GM18870 (cell line): ENCODE measurements at regions not wholly inside any gene's neighbourhood (a gene's known extent, or its start where the extent isn't known, plus 50 kb on each side); places are given as distances from the start of the nearest gene placed in this dataset.

ENCODE experiments used
- ATAC-seq: cut with Tn5 transposase; IDR thresholded peaks from one replicate; pipeline ENCODE4 v1.9.1; 2021; ENCODE audit warnings: moderate library complexity; ENCODE audit not compliant: unreplicated experiment

DNA sequence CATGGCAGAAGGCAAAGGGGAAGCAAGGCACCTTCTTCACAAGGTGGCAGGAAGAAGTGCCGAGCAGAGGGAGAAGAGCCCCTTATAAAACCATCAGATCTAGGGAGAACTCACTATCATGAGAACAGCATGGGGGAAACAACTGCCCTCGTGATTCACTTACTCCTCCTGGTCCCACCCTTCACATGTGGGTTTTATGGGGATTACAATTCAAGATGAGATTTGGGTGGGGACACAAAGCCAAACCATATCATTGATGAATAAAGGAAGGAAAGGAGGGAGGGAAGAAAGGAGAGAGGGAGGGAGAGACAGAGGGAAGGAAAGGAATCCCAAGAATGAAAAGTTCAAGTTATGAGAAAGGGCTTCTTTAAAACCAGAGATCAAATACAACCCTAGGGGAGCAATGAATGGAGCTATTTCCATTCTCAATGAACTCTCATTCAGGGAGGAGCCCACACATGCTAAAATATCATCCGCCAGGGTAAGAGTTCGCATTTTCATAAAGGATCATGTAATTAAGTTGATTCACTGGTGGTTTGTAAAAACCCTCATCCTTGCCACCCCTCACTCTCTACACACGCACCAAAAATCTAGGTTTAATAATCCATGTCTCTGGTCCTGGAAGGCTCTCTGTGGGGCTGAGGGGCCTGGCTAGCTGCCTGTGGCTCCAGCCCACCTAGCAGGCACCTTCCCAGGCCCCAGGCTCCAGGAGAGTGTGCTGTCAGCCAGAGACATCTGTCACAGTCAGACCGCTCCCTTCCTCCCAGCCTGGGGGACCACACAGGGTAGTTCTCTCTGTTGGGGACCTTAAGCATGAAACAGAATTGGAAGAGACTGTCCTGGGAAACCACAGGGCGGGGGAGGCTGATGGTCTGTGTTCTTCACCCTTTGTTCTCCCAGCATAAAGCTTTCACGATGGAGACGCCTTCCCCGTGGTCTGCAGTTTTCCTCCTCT, 94.0 kb downstream of the CCDC185 start:
- ATAC-seq = no peak

DNA sequence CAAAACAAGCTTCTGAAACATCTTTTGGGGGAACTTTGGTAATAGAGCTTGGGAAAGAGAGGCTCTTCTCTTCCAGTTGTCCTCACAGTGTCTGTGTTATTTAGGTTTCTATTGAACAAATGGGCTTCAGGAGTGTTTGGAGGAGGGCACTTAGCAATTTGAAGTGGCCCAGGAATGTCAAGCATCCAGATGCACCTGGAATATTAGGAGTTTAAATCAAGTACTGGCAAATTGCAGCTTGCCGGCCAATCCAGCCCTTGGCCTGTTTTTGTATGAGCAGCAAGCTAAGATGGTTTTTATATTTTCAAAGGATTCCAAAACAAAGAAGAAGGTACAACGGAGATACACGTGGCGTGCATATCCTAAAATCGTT, 94.7 kb downstream of the CCDC185 start:
- no peak for ATAC-seq

DNA sequence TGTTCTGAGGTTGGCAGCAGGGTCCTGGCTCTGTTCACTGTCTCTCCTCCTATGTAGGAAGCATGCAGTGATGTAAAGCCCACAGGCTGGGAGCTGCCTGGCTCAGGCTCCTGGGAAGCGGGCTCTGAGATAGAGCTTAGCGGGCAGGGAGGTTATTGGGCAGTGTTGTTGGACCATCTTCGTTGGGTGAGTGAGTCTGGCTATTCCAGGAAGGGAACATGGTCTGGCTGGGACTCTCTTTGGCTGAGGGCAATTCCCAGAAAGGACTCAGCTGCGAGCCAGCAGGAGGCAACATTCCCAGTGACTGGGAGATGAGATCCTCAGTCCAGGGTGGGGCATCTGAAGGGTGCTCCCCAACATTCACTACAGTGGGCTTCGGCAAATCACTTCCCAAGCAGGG, 96.2 kb downstream of the CCDC185 start:
- ATAC-seq = no peak

DNA sequence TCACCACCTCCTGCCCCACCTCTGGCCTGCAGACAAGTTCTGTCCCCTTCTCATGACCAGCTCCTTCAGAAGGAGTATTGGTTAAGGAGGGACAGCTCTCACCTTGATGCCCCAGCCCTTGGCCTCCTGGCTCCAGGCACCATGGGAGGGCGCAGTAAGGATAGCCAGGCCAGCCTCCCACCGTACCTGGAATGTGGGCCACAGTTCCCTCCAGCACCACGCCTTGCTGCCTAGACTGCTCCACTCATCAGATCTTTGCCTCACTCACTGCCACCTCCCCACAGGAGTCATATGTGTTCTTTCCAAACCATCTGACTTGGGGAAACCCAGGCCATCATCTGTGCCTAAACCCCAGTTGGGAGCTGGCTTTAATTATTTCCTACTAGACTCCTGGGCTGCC, 97.0 kb downstream of the CCDC185 start:
- ATAC-seq = no peak
